GM21723 (cell line): ENCODE measurements at regions not wholly inside any gene's neighbourhood (a gene's known extent, or its start where the extent isn't known, plus 50 kb on each side); places are given as distances from the start of the nearest gene placed in this dataset.

Source experiments
- ATAC-seq: cut with Tn5 transposase; IDR thresholded peaks from one replicate; pipeline ENCODE4 v1.9.1; 2021; ENCODE audit warnings: mild to moderate bottlenecking, moderate library complexity; ENCODE audit not compliant: unreplicated experiment

DNA sequence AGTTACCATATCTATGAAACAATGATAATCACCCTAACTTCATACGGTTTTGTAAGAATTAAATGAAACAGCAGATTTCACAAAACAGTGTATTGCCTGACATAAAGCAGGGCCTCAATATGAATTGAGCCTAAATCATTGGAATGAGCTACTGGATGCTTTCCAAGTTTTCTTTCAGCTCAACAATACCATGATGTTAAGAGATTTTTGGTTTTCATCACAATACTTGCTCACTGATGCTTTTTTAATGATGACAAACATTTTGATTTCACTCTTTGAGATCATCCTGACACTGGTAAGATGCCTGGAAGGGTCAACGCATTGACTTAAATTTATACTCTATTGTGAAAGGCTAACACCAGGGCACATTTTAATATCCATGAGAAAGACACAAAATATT lies 377.5 kb downstream of the ZNF521 start:
- no peak for ATAC-seq

DNA sequence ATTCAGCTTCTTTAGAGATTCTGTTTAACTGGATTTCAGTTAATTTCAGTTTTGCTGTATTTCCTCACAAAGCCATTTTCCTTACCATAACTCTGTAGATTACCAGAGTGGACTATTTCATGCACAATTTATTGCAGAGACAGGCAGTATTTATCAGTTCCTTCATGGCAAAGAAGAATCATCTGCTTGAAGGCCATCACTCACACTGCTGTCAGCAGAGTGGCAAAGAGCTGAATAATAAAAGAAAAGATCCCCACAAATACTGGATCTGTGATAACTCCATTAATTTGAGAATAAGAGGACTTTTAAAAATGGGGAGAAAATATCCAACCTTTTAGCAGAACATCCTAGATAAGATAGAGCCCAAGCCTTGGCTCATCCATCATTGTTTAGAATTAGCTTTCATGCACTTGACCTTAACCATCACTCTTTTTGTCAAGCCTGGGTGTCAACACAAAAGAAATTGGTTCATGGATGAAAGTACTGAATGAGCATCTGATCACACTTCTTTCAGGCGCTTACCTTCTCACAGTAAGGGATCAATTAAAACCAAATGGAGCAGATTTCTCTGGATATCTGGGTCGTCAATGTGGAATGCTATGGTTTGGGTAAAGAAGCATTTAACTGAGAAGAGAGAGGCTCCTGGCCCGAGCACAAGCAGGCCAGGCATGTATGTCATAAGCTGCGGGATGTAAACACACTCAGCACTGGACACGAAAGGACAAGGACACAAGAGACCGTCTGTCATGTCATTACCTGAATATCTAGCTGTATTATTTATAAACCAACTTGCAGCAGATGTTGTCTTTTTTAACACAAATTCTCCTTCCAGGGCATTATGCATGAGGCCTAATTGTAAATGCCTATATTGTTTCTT lies 376.2 kb downstream of the ZNF521 start:
- no peak for ATAC-seq

DNA sequence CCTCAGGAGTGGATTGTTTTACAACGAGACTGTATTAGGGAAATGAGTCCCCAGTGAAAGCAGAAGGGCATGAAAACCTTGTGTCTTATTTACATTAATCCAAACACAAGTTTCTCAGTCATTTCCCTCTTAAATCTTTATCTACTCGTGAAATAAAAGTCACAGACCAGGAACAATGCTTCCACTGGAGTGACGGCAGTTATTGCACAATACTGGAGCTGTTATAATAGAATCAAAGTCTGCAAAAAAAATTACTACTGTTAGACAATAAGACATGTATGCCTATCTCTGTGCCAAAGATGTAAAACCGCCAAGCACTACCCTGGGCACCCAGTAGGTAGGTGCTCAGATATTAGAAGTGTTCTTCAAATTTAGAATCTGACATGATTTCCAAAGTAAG lies 375.5 kb downstream of the ZNF521 start:
- no peak for ATAC-seq

DNA sequence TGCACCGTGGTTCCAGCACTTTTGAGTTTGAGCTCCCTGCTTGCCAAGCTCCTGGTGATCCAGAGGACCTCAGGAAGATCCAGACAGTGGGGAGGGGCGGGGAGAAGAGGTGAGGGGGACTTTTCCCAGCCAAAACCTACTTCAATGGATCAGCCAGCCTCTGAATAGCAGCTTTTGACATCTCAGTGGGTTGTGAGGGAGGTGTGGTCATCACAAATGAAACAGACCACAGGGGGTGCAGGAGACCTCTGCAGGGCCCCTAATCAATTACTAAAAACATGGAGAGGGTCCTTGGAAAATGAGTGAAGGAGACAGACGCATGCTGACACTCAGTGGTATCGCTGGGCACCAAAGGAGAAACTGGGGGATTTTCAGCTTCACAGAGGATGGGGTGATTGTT lies 372.7 kb downstream of the ZNF521 start:
- no peak for ATAC-seq

DNA sequence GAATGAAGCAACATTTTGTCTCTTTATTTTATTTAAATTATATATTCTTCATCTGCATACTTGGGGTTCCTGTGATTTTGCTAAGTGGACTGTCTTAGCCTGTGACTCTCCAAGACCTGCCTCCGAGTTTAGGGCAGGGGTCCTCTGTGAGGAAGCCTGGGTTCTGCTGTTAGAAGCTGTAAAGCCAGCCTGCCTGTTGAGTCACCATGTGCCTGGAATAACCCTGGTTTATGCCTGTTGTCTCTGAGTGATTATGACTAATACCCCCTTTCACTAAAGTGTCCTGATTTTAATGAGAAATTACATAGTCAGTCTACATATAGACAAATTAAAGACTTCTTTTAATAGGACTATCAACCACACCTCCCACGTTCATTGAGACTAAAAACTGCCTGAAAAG lies 369.1 kb downstream of the ZNF521 start:
- no peak for ATAC-seq

DNA sequence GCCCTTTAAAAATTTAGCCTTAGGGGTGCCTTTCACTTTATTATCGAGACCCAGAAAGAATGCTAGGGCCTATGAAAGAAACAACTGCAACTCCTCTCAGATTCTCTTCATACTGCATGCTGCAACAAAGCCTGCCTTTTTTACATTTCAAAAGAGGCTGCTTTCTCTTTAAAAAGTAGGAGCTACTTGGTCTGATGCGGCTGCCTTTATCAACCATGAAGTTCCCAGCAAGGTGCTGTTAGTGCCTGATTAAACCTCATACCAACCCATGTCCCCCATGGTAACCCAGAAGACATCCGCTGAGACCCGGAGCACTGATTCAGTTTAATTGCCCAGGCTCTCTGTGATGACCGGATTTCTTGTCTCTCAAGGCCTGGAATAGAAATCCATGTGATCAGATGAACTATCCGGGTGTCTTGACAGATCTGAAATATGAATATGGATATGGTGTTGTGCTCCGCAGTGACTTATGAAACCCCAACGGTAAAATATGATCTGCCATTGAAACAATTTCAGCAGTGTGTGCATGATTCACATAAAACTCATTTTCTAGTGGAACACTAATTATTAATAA lies 368.3 kb downstream of the ZNF521 start:
- no peak for ATAC-seq

- ATAC-seq, result no peak
Measured at GRCh38 chr18:24985586-24985985, 366.4 kb downstream of the ZNF521 start.

- no peak for ATAC-seq
Measured at GRCh38 chr18:24986666-24987302, 365.2 kb downstream of the ZNF521 start.

GRCh38 chr18:24987303-24988252 lies 364.4 kb downstream of the ZNF521 start:
- ATAC-seq, result no peak

DNA sequence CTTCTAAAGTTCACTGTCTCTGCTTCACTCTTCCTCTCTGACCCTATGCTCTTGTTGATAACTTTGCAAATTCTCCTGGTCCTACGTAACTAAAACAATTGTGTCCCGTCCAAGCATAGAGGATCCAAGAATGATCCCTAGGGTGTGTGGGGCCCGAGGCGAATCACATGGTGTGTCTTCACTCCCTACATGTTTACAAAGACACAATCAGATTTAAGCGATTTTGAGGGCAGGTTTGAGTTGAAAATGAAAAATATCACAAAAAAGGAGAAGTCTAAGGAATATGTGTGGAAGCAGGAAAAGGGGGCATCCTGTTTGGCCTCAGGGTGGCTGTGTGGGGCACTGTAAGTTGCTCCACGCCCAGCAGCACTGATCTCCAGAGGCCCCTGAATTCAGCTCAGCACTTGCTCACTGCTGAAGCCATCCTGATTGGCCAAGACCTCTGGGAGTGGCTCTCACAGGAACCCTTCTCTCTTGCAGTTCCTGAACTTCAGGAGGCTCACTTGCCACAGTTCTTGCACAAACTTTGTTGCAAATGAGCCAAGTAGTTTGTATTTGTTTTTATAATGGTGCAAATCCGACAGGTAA lies 363.6 kb downstream of the ZNF521 start:
- no peak for ATAC-seq

- no peak for ATAC-seq
Measured at GRCh38 chr18:24989760-24990593, 362.0 kb downstream of the ZNF521 start.

- ATAC-seq, result no peak
Measured at GRCh38 chr18:24990671-24991134, 361.3 kb downstream of the ZNF521 start.

DNA sequence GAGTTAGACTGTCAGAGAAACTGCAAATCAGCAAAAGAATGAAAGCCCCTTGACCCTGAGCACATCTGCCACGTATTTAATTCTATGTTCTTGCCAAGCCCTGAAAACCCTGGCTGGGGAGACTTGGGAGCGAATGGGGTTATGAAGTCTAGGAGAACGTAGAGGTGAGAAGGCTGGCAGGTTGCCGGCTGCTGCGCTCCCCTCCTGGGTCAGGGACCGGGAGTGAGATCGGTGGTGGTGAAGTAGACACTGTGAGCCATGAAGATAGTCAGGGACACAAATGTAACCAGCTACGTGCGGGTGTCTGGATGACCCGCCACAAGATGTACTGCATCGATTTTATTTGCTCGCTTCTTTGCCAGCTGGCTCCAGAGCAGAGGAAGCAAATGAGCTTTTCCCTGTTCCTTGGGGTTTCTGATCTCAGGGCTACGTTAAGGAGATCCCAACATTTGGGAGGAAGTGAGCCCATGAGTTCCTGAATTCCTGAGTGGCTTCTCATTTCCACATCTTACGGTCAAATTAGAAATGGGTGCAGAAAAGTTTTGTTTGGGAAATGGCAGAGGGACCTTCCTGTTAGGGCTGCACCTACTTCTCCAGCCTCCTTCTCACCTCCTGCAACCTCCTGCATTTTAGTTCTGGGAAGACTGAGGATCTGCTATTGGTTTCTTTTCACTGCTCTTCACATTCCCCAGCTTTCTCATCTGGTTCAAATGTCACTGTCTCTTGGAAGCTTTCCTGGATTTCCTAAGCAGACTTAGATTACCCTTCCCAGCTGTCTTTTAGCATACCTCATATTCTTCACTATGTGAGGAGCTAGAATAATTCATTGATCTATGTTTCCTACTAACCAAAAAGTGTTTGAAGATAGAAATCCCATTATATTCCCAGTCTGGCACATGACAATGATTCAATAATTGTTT lies 360.6 kb downstream of the ZNF521 start:
- no peak for ATAC-seq

- no peak for ATAC-seq
Measured at GRCh38 chr18:24992491-24992890, 359.5 kb downstream of the ZNF521 start.

DNA sequence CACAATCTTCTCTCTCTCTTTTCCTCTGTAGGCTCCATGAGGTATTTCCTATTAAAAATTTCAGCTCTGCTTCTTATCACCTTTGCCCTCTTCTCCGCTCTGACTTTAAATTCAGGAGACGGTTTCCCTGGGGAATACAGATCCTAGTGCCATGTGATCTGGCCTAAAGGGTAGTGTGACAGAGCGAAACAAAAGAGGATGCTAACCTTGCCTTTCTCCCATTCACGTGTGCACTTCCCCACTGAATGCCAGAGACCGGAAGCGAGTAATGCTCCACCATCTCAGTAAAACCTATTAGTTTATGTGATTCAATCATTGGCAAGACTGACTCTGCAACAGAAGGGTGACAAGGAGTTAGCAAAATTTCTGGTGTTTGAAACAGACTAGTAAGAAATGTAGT lies 358.3 kb downstream of the ZNF521 start:
- ATAC-seq, result no peak

DNA sequence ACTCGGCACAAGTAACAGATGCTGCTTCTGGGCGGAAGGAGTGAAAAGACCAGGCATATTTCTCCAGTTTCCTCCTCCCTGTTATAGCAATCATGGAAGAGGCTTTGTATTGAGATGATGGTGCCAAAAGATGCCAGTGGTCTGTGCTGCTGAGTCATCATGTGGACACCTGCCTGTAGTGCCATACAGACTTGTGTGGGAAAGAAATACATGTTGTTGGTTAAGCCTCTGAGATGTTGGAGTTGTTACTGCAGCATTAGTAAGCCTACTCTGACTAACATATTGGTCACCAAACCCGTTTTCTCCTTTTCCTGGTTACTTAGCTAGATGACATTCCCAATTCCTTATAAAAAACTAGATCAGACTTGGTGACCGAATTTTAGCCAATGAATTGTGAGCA lies 356.9 kb downstream of the ZNF521 start:
- no peak for ATAC-seq

DNA sequence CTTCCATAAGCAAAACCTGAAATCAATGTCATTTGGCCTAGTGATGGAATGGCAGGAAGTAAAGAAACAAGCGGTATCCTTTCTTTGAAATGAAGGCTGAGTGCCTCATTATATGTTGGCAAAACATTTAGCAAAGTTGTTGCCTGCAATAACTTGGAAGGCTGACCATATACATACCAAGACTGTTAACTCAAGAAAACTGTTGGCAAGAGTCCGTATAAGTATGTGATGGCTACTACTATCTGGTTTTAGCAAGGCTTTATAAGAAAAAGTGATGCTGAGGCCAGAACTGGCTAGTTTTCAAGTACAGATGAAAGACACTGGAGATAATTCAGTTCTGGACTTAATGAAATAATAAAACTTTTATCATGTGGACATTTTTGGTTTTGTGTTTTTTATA lies 356.2 kb downstream of the ZNF521 start:
- no peak for ATAC-seq

DNA sequence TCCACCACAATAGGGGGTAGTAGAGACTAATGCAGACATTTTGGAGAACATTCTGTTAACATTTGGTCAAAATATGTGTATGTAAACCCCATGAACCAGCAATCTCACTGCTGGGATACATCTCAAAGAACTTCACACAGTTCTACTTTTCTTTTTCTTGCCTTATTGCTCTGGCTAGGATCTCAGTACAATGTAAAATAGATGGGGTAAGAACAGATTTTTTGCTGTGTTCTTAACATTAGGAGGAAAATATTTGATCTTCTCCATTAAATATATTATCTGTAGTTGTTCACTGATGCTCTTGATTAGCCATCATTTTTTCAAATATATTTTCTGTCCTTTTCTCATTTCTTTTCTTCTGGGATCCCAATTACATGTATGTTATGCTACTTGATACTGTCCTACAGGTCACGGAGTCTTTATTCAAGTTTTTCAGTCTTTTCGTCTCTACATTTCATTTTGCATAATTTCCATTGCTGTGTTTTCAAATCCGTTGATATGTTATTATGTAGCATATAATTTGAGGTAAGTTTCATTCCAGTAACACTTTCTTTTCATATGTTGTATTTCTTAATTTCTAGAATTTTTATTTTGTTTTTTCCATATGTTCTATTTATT lies 352.2 kb downstream of the ZNF521 start:
- no peak for ATAC-seq
